ENCODE measurements at regions not wholly inside any gene's neighbourhood (a gene's known extent, or its start where the extent isn't known, plus 50 kb on each side); places are given as distances from the start of the nearest gene placed in this dataset.
"Not testable (repeated sequence)": the region's sequence is repeated elsewhere in the genome, so short reads cannot be mapped to it uniquely, and the experiment has no call there.

DNA sequence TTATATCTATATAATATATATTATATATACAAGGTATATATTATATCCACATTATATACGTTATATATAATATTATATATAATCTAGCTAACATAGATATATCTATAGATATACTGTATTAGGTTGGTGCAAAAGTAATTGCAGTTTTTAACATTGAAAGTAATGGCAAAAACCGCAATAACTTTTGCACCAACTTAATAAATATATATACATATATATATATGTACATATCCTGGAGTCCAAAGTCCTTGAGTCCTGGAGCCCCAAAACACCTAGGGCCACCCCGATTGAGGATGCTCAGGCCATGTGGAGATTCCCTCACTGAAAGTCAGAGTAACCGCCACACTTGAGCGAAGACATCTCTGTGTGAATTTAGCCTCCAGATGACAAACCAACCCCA, 408.2 kb upstream of the AUTS2 start:
- no peak for DNase-seq

DNA sequence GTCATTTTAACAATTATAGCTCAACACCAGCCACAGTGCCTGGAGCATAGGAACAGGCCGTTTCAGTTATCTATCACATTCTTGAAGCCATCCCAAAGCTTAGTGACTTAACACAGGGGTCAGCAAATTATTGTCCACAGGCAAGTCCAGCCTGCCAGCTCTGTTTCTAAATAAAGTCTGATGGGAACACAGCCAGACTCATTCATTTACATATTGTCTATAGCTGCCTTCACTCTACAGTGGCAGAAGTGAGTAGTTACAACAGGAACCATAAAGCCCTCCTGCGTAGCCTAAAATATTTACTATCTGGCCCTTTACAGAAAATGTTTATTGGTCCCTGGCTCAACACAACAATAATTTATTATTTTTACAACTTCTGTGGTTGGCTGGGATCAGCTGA, 407.5 kb upstream of the AUTS2 start:
- DNase-seq = no peak

DNA sequence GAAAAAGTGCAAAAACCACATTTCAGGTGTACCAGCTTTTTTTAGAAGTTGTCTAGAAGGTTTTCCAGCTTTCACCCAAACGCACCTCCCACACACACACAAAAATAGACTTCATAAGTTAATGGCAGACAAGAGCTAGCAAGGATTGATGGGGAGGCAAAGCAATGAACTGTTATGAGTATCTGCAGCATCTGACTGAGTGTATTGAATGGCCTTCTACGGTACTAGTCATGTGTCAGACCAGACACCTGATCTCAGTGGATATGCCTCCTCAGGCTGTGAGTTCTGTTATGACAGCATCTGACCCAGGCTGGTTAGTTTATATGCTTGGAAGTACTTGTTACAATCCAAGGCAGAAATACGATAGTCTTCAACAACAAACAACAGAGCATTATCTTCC, 406.1 kb upstream of the AUTS2 start:
- no peak for DNase-seq

DNA sequence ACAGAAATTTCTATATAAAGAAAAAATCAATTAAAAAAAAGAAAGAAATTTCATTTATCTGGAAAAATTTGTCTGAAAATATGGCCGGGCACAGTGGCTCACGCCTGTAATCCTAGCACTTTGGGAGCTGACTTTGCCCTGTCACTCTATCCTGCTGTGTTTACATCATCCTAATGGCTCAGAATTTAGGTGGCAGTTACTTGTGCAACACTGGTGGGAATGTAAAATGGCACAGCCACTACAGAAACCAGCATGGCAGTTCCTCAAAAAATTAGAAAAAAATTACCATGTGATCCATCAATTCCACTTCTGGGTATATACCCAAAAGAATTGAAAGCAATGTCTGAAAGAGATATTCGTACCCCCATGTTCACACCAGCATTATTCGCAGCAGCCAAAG, 405.2 kb upstream of the AUTS2 start:
- DNase-seq = no peak

DNA sequence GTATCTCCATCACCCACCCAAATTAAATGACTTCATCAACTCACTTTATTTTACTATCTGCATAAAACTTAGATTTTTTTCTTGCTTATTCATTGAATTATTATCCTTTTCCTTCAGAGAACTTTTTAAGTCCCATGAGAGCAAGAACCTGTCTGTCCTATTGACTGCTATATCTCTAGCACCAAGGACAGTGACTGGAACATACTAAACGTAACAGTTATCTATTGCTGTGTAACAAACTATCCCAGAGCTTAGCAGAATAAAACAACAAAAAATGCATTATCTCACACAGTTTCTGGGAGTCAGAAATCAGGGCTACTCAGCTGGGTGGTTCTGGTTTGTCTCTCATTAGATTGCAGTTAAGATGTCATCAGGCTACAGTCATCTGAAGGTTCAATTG, 401.7 kb upstream of the AUTS2 start:
- no peak for DNase-seq

DNA sequence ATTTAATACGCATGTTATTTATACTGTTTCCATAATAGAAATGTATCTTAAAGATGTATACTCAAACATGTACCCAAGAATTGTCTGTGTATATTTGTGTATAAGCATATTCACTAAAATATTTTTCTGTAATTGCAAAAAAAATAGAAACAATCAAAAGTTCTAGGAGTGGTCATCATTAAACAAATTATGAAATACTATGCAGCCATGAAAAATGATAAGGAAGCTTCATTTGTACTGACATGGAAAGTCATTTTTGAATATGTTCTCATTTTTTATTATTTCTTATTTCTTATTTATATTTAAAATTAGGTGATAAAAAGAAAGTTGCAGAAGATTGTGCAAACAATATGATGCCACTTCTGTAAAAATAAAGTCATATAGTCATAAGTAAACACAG, 400.0 kb upstream of the AUTS2 start:
- DNase-seq = no peak

DNA sequence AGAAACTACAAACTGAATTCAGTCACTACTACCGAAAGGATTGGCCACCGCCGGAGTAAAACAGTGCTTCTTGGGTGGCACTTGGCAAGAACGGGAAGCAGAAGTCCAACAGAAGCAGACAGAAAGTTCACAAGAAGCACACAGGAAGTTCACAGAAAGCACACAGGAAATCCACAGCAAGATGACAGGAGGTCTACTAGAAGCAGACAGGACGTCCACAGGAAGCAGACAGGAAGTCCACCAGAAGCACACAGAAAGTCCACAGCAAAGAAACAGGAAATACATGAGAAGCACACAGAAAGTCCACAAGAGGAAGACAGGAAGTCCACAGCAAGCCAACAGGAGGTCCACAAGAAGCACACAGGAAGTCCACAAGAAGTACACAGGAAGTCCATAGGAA, 399.2 kb upstream of the AUTS2 start:
- no peak for DNase-seq

DNA sequence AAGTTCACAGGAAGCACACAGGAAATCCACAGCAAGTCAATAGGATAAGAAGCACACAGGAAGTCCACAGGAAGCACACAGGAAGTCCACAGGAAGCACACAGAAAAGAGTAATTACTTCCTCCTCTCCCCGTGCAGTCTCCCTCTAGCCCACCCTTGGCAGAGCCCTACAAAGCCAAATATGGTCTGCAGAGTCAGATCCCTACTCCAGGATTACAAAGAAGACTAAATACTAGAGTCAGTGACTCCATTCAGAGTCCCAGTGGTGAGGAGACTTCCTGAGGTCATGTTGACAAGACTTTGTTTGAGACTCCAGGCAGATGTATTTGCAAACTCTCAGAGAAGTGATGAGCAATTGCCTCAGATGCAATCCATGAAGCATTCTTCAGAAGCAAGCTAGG, 398.6 kb upstream of the AUTS2 start:
- DNase-seq = peak; percentile 45

DNA sequence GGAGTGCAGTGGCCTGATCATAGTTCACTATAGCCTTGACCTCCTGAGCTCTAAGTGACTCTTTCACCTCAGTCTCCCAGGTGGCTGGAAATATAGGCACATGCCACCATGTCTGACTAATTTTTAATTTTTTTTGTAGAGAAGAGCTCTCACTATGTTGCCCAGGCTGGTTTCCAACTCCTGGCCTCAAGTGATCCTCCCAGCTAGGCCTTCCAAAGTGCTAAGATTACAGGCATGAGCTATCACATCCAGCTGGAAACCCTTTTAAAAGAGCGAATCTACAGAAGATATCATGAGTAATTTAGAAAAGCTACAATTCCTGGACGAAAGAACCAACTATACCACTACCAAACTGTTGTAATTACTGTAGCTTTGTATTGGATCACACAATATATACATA, 394.4 kb upstream of the AUTS2 start:
- no peak for DNase-seq

DNA sequence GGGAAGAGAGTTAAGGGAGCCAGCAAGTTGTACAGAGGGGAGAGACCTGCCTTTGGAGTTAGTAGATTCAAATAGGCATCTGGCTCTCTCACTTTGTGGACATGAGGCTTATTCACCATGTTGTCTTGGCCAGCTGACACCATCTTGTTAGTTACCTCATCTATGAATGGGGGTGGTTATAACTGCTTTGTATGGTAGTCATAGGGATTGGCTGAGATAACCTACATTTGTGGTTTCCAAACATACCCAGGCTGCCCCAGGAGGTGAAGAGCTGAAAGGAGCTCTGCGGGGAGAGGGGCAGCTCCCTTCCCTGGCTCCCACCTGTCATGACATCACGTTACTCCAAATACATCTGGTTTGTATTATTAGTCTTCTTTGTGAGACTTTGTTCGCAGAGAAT, 393.3 kb upstream of the AUTS2 start:
- peak; percentile 66 for DNase-seq

DNA sequence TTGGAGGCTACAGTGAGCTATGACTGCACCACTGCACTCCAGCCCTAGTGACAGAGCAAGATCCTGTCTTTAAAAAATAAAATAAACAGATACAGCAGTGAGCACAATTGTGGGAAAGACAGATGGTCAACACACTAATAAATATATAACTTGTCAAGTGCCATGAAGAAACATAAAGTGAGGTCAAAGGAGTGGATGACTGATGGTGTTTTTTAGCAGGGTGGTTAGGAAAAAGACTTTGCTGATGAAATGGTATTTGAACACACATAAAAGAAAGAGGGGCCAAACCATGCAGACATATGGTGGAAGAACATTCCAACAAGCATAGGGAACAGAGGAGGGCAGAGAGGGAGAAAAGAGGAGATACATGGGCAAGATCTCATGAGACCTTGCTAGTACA, 392.7 kb upstream of the AUTS2 start:
- peak; percentile 14 for DNase-seq

DNA sequence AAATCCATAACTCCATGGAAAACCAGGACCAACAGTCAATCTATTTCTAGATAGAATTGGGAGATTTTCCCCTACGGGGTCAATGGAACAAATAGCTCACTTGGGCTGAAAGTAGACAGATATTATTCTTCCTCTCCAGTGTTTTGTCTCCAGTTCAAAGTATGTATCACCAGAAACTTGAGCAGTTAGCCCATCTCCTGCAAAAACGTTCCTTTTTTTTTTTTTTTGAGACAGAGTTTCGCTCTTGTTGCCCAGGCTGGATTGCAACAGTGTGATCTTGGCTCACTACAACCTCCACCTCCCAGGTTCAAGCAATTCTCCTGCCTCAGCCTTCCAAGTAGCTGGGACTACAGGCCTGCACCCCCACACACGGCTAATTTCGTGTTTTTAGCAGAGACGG, 390.0 kb upstream of the AUTS2 start:
- DNase-seq = no peak

DNA sequence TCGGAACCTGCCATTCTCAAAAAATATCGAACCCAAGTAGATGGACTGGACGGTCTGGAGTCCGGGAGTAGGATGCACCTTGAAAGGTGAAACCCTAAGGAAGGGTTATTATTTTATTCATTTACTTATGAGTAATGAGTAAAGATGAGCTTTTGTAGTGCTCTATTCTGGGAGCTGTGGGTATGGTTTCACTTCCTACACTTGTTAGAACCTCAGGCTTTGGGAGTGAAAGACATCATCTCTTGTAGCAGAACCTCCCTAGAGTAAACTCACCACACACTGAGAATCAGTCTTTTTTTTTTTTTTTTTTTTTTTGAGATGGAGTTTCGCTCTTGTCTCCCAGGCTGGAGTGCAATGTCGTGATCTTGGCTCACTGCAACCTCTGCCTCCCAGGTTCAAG, 389.4 kb upstream of the AUTS2 start:
- DNase-seq = no peak

DNA sequence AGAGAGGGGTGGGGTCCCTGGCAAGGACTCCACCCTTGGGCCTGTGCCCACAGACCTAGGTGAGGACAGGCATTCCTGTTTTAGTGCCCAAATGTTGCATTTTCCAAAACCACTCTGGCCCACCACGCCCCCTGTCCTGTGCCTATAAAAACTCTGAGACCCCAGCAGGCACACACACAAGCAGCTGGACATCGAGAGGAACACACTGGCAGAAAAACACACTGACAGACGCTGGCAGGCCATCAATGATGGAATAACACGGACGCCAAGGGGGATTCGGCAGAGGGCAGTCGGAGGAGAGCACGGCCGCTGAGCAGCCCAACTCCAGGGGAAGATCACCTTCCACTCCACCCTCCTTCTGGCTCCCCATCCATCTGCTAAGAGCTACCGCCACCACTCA, 386.9 kb upstream of the AUTS2 start:
- no peak for DNase-seq

DNA sequence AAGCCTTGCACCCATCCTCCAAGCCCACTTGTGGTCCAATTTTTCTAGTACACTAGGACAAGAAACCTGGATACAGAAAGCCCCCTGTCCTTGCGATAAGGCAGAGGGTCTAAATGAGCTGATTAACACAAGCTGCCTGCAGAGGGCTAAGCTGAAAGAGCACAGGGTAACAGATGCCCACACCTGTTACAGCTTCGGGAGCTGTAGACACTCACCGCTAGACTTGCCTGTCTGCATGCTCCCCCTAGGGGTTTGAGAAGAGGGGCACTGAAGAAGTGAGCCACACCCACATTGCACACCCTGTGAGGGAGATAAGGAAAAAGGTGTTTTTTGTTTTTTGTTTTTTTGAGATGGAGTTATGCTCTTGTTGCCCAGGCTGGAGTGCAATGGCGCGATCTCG, 386.5 kb upstream of the AUTS2 start:
- peak; percentile 69 for DNase-seq

DNA sequence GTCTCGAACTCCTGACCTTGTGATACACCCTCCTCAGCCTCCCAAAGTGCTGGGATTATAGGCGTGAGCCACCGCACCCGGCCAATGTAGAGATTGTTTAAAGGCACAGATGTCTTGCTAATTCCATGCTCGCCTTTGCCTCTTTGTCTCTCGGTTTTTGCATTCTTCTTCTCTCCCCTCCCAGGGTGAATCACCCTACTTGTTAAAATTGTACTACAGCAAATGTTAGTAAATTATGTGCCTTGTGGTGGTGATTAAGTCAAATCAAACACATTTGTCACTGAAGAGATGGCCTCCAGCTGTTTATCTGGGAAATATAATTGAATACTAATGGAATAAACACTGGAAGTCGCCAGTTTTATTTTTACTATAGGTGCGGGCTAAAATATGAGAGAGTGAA, 384.4 kb upstream of the AUTS2 start:
- peak; percentile 83 for DNase-seq

DNA sequence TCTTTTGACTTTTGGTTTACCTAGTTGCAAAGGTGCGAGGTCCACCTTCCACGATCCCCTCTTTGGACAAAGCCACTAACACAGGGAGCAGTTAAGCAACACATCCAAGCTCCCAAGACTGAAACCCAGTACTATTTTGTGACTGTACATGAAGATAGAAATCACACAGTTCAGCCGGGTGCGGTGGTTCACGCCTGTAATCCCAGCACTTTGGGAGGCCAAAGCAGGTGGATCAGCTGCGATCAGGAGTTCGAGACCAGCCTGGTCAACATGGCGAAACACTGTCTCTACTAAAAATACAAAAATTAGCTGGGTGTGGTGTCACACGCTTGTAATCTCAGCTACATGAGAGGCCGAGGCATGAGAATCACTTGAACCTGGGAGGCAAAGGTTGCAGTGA, 382.8 kb upstream of the AUTS2 start:
- not testable (repeated sequence) for DNase-seq

DNA sequence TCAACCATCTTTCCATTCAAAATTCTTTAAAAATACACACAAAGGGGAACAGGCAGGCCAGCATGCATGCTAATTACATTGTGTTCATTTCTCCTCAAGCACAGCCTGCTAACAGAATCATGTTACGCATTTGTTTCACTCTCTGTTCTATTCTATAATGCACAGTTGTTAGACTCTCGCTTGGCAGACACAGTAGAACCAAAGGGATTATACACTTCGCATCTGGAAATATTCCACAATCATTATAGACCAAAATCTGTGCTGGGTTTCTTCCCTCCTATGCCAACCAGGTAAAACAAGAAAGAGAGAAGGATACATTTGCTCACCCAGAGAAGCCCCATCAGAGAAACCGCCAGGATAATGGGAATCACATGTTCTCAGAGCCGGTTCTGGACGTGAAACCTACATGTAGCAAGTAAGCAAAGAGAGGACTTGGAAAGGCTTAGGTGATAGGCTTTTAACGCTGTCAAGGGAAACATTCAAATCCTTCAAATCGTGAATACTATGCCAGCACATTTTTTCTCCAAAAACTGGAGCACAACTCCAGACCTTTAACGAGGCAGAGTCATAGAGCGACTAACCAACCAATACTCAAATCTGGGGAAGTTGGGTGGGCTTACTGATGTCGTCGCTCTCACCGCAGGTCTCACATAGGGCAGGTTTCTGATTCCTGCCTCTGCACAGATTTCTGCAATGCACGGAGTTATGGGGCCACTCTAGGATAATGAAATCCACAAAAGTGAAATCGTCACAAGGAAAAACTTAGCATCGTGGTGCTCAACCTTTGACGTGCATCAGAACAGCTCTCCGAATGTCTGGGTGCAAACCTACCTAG, 380.5 kb upstream of the AUTS2 start:
- peak; percentile 56 for DNase-seq

DNA sequence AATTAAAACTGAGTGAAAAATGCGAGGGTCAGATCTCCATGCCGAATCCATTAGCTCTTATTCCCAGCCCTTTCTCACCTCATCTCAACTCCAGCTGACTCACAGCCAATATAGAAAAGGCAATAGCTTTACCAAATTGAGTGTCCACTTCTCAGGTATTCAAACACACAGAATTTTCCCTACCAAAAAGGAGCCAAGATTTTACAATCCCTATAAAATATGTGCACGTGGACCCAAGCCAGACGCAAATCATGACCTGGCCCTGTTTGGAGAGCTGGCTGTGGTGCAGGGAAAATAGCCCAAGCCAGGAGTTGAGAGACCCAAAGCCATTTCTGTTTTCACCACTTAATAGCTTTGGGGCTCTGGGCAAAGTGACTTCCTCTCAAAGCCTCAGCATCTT, 379.7 kb upstream of the AUTS2 start:
- no peak for DNase-seq

DNA sequence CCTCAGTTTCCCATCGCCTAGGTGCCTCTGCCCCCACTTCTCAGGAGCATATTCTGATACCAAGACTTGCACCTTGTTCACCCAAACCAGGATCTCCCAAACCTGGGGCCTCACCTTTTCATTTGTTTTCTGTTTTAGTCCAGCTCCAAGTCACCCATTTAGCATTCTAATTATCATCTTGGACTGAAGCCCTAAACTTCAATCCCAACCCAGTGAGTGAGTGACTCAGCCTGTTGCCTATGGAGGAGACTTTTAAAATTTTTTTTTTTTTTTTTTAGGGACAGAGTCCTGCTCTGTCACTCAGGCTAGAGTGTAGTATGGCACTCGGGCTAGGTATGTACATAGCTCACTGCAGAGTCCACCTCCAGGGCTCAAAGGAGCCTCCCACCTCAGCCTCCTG, 378.9 kb upstream of the AUTS2 start:
- peak; percentile 17 for DNase-seq

DNA sequence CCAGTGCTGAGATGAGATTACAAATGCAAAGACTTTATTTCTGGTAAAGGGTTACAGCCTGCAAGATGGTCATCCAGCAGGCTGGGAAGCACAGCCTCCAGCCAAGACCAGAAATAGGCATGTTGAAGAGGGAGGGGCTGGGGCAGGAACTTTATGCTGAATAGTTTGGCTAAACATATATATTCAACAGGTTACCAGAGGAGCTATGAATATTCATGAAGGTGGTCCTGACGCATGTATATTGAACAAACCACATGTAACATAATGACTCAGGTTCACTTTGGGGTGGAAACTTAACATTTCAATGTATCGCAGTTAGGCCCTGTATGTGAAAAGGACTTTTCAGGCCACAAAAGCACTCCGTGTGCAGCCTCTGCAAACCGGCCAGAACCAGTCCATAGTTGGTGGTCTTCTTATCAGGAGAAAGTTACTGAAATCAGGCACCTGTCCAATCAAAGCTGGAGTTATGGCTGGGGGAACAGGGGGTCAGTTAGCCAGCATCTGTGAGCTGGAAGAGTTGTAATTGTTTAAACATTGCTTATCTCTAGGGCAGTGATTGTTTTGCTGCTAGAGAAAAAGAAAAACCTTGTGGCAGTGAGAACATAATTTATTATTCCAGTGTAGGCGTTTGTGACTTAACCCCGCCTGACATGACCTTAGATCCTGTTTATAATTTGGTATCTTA, 372.9 kb upstream of the AUTS2 start:
- no peak for DNase-seq

DNA sequence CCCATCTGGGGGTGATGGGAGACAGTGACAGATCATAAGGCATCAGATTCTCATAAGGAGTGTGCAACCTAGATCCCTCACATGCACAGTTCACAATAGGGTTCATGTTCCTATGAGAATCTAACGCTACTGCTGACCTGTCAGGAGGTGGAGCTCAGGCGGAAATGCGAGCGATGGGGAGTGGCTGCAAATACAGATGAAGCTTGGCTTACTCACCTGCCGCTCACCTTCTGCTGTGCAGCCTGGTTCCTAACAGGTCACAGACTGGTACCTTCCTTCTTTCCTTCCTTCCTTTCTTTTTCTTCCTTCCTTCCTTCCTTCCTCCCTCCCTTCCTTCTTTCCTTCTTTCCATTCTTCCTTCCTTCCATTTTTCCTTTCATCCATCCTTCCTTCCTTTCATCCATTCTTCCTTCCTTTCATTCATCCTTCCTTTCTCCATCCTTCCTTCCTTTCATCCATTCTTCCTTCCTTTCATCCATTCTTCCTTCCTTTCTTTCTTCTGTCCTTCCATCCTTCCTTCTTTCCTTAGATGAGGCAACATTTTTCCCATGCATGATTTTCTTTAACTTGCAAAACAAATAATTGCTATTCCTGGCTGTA, 370.0 kb upstream of the AUTS2 start:
- DNase-seq = peak; percentile 36

DNA sequence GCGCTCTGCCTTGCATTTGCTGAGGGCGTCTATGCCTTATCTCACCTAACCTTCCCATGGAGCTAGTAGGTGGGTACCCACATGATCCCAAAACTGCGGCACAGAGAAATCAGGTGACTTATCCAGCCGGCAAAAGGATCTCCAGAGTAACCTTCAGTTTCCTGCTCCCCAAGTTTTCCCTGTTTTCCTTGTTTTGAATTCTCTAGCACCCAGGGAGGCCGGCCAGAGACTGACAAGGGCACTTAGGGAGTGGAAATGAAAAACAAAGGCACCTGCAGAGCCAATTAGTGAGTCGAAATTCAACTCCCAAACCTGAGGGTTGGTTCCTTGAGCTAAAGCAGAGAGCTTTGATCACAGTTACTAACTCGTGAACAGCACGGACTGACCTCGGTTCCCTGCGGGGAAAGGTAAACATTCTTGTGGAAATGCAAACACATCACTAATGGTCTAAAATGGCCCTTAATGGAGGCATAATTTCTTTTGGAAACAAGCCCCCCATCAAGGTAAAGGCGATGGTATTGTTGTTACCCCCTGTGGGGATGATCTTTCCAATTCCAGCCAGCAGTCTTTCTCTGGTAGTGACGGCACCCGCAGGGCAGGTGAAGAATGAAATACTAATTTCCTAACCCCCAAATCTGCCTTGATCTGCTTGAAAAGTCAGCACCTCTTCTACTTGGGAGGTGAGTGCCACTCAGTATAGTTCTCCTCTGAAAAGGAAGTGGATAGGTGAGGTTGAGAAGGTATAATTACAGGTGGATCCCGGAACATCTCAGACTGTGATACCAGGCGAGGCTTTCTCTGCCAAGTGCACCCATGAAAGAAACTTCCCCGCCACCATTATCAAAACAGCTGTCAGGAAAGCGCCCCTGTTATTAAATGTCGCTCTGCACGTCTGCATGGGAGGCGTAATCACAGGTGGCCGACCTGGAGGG, 365.6 kb upstream of the AUTS2 start:
- peak; percentile 100 for DNase-seq

All from NCI-H69 (cell line).